ENCODE measurements at regions not wholly inside any gene's neighbourhood (a gene's known extent, or its start where the extent isn't known, plus 50 kb on each side); places are given as distances from the start of the nearest gene placed in this dataset.

DNA sequence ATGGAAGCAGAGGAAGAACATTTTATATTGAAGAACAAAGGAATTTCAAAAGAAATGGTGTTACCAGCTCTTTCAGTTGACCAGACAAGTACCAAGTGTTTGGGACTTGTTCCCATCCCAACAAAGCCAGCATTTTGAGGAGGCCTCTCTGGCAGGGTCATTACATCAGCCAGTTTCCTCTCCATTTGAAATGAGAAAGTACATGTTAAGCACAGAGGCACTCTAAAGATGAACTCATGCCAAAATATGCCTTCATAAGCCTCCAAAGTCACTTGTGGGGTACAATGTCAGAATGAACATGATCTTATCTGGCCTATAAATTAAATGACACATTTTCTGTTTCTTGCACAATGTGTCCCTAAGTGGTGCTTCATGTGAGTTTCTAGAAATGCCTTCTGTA lies 223.9 kb downstream of the PRL start:
- dilution Hi-C loops (cut with MboI; ENCODE audit: extremely low pct_ligation_motif_present, low sequenced_read_pairs), result no loop called here
- Histone ChIP-seq H3K9me1 (ENCODE audit: control insufficient read depth, extremely low read depth, insufficient read depth, low read length) (no peaks in the 10 kb centered on the region), H3K4me1 (ENCODE audit: control insufficient read depth, extremely low read depth, insufficient read depth, low read length) (no peaks in the 10 kb centered on the region), H3K36me3 (ENCODE audit: control insufficient read depth in 2 of 2, extremely low read depth in 1 of 2, insufficient read depth in 2 of 2, low read length in 2 of 2) (no peaks in the 10 kb centered on the region), H3K27me3 (ENCODE audit: control insufficient read depth, extremely low read depth, insufficient read depth, low read length) (no peaks in the 10 kb centered on the region), H4K20me1 (ENCODE audit: control insufficient read depth, extremely low read depth, insufficient read depth, low read length) (no peaks in the 10 kb centered on the region), H3K9ac (ENCODE audit: control insufficient read depth, extremely low read depth, insufficient read depth, low read length) (no peak overlapping the region), H3K79me2 (ENCODE audit: control insufficient read depth, insufficient read depth, low read length) (no peaks in the 10 kb centered on the region), H2AFZ (ENCODE audit: control insufficient read depth, low read length) (no peak overlapping the region), H3K9me3 (ENCODE audit: control insufficient read depth, low read depth, low read length) (no peaks in the 10 kb centered on the region), H3K27ac (ENCODE audit: control insufficient read depth, insufficient read depth, low read length) (no peak overlapping the region), H3K4me2 (ENCODE audit: control insufficient read depth, extremely low read depth, insufficient read depth, low read depth, low read length) (no peak overlapping the region), H3K4me3 (ENCODE audit: control insufficient read depth in 2 of 3, extremely low read depth in 1 of 3, insufficient read depth in 2 of 3, low read depth in 1 of 3, low read length in 3 of 3) (no peak overlapping the region)
- DNase-seq (ENCODE audit: low read depth, low spot score) (no peak), FAIRE-seq (no peak)
- TF ChIP-seq EZH2 (IDR thresholded peaks at IDR 0.05; ENCODE audit: low read length), result no peak
- TF ChIP-seq, protein P1, sequence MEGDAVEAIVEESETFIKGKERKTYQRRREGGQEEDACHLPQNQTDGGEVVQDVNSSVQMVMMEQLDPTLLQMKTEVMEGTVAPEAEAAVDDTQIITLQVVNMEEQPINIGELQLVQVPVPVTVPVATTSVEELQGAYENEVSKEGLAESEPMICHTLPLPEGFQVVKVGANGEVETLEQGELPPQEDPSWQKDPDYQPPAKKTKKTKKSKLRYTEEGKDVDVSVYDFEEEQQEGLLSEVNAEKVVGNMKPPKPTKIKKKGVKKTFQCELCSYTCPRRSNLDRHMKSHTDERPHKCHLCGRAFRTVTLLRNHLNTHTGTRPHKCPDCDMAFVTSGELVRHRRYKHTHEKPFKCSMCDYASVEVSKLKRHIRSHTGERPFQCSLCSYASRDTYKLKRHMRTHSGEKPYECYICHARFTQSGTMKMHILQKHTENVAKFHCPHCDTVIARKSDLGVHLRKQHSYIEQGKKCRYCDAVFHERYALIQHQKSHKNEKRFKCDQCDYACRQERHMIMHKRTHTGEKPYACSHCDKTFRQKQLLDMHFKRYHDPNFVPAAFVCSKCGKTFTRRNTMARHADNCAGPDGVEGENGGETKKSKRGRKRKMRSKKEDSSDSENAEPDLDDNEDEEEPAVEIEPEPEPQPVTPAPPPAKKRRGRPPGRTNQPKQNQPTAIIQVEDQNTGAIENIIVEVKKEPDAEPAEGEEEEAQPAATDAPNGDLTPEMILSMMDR (optimal IDR thresholded peaks at IDR 0.05 in 1 of 3, IDR thresholded peaks at IDR 0.05 in 1 of 3, conservative IDR thresholded peaks at IDR 0.05 in 1 of 3; ENCODE audit: extremely low read depth in 1 of 3, insufficient read depth in 2 of 3, low read length in 3 of 3), result no peak

DNA sequence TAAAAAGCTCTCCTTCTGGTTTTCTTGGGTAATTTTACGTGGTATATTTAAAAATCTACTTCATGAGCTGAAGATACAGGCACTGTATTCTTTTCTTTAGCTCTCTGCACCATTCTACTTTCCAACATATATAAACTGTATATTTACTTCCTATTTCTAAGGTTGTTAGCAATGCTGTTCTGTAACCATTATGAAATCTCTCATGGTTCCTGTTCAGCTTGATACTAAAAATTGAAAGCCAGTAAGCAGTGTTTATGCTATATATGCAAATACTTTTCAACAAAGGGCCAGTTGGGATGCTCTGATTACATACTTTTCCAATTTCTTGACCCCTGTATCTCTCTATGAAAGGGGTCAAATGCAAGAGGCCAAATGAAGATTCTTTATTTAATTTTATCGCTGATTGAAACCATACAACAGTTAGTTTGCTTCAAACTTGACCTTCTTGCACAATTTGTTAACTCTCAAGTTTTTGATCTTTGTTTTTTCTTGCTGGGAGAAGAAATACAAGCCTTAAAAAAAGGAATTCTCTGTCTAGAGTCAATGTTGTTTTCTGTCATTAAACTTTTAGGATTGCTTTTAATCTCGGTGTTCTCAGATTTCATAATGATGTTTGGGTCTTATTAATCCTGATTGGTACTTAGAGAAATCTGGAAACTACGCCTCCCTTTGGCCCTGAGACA lies 223.2 kb downstream of the PRL start:
- Histone ChIP-seq H3K9ac (ENCODE audit: control insufficient read depth, extremely low read depth, insufficient read depth, low read length) (no peak overlapping the region), H3K27me3 (ENCODE audit: control insufficient read depth, extremely low read depth, insufficient read depth, low read length) (no peaks in the 10 kb centered on the region), H3K9me3 (ENCODE audit: control insufficient read depth, low read depth, low read length) (no peaks in the 10 kb centered on the region), H2AFZ (ENCODE audit: control insufficient read depth, low read length) (no peak overlapping the region), H4K20me1 (ENCODE audit: control insufficient read depth, extremely low read depth, insufficient read depth, low read length) (no peaks in the 10 kb centered on the region), H3K4me3 (ENCODE audit: control insufficient read depth in 2 of 3, extremely low read depth in 1 of 3, insufficient read depth in 2 of 3, low read depth in 1 of 3, low read length in 3 of 3) (no peak overlapping the region), H3K36me3 (ENCODE audit: control insufficient read depth in 2 of 2, extremely low read depth in 1 of 2, insufficient read depth in 2 of 2, low read length in 2 of 2) (no peaks in the 10 kb centered on the region), H3K4me1 (ENCODE audit: control insufficient read depth, extremely low read depth, insufficient read depth, low read length) (no peaks in the 10 kb centered on the region), H3K27ac (ENCODE audit: control insufficient read depth, insufficient read depth, low read length) (no peak overlapping the region), H3K9me1 (ENCODE audit: control insufficient read depth, extremely low read depth, insufficient read depth, low read length) (no peaks in the 10 kb centered on the region), H3K4me2 (ENCODE audit: control insufficient read depth, extremely low read depth, insufficient read depth, low read depth, low read length) (no peak overlapping the region), H3K79me2 (ENCODE audit: control insufficient read depth, insufficient read depth, low read length) (no peaks in the 10 kb centered on the region)
- dilution Hi-C loops (cut with MboI; ENCODE audit: extremely low pct_ligation_motif_present, low sequenced_read_pairs), result no loop called here
- DNase-seq (ENCODE audit: low read depth, low spot score) (no peak), FAIRE-seq (no peak)
- no peak for TF ChIP-seq EZH2 (IDR thresholded peaks at IDR 0.05; ENCODE audit: low read length)
- TF ChIP-seq, protein P1 (optimal IDR thresholded peaks at IDR 0.05 in 1 of 3, IDR thresholded peaks at IDR 0.05 in 1 of 3, conservative IDR thresholded peaks at IDR 0.05 in 1 of 3; ENCODE audit: extremely low read depth in 1 of 3, insufficient read depth in 2 of 3, low read length in 3 of 3), result no peak

All from keratinocyte (primary cell).